Keratinocyte (primary cell): ENCODE measurements at regions not wholly inside any gene's neighbourhood (a gene's known extent, or its start where the extent isn't known, plus 50 kb on each side); places are given as distances from the start of the nearest gene placed in this dataset.

Source experiments
- CTCF ChIP-seq, 3 experiments: IDR thresholded peaks in 1 of 3; conservative IDR thresholded peaks in 1 of 3; optimal IDR thresholded peaks in 1 of 3; 2 replicates in 2 of 3; 3 replicates in 1 of 3; pipeline versions ENCODE3 to v1.5.1; 2011; ENCODE audit warnings: low read length in 3 of 3, mild to moderate bottlenecking in 3 of 3, moderate library complexity in 2 of 3, control low read depth in 1 of 3, inconsistent platforms in 1 of 3; ENCODE audit not compliant: insufficient read depth in 2 of 3; ENCODE audit errors: extremely low read depth in 1 of 3
- EZH2 ChIP-seq: IDR thresholded peaks from one replicate; pipeline ENCODE4 v1.6.1; 2012; ENCODE audit warnings: inconsistent platforms, mild to moderate bottlenecking, low read length, moderate library complexity

- TF ChIP-seq CTCF (optimal IDR thresholded peaks at IDR 0.05 in 1 of 3, IDR thresholded peaks at IDR 0.05 in 1 of 3, conservative IDR thresholded peaks at IDR 0.05 in 1 of 3; ENCODE audit: extremely low read depth in 1 of 3, insufficient read depth in 2 of 3, low read length in 3 of 3) (no peak), EZH2 (no peak)
Measured at GRCh38 chr4:38396845-38397547, 267.0 kb upstream of the KLF3 start.
